Activated T-cell treated with anti-CD3 and anti-CD28 coated beads, Interleukin-2, amount 50 U/mL, for 24 hours (primary cell): ENCODE measurements at regions not wholly inside any gene's neighbourhood (a gene's known extent, or its start where the extent isn't known, plus 50 kb on each side); places are given as distances from the start of the nearest gene placed in this dataset.
"Not testable (repeated sequence)": the region's sequence is repeated elsewhere in the genome, so short reads cannot be mapped to it uniquely, and the experiment has no call there.

ENCODE experiments used
- DNase-seq: peaks from one replicate; pipeline ENCODE4 v3.0.0-alpha.2; 2020
- H3K27ac Mint-ChIP-seq: 2 replicates; pipeline ENCODE4 v1.8.0; 2020; ENCODE audit warnings: mild to moderate bottlenecking, mixed read lengths
- H3K27me3 Mint-ChIP-seq: 2 replicates; pipeline ENCODE4 v1.8.0; 2020; ENCODE audit warnings: mixed read lengths
- H3K36me3 Mint-ChIP-seq: 2 replicates; pipeline ENCODE4 v1.8.0; 2020; ENCODE audit warnings: low read depth, mixed read lengths
- H3K4me1 Mint-ChIP-seq: 2 replicates; pipeline ENCODE4 v1.8.0; 2020; ENCODE audit warnings: low read depth, mixed read lengths
- H3K4me3 Mint-ChIP-seq: 2 replicates; pipeline ENCODE4 v1.8.0; 2020; ENCODE audit warnings: mild to moderate bottlenecking, moderate library complexity, mixed read lengths
- H3K9me3 Mint-ChIP-seq: 2 replicates; pipeline ENCODE4 v1.8.0; 2020; ENCODE audit warnings: mixed read lengths

- no peaks in the 10 kb centered on the region for H3K27me3 Mint-ChIP-seq
- DNase-seq = no peak
- no peaks in the 10 kb centered on the region for H3K4me1 Mint-ChIP-seq
- H3K36me3 Mint-ChIP-seq = no peaks in the 10 kb centered on the region
- no peak overlapping the region for H3K4me3 Mint-ChIP-seq
- H3K27ac Mint-ChIP-seq = no peak overlapping the region
- no peaks in the 10 kb centered on the region for H3K9me3 Mint-ChIP-seq
Measured at GRCh38 chr13:73542446-73542845, 483.6 kb downstream of the KLF5 start.

GRCh38 chr13:73536865-73537264 is 478.1 kb downstream of the KLF5 start:
- H3K27ac Mint-ChIP-seq = no peak overlapping the region
- no peak for DNase-seq
- no peak overlapping the region for H3K4me3 Mint-ChIP-seq
- H3K4me1 Mint-ChIP-seq = no peaks in the 10 kb centered on the region
- peaks cover 5% of the 10 kb centered on the region for H3K9me3 Mint-ChIP-seq
- H3K27me3 Mint-ChIP-seq = no peaks in the 10 kb centered on the region
- H3K36me3 Mint-ChIP-seq = no peaks in the 10 kb centered on the region

- DNase-seq = no peak
- Mint-ChIP-seq H3K36me3 (no peaks in the 10 kb centered on the region), H3K9me3 (peaks cover 5% of the 10 kb centered on the region), H3K4me3 (no peak overlapping the region), H3K27me3 (no peaks in the 10 kb centered on the region), H3K4me1 (no peaks in the 10 kb centered on the region), H3K27ac (no peak overlapping the region)
Measured at GRCh38 chr13:73535341-73535740, 476.5 kb downstream of the KLF5 start.

GRCh38 chr13:73532987-73533510 is 474.2 kb downstream of the KLF5 start:
- Mint-ChIP-seq H3K9me3 (peaks cover 5% of the 10 kb centered on the region), H3K4me1 (no peaks in the 10 kb centered on the region), H3K27me3 (no peaks in the 10 kb centered on the region), H3K36me3 (no peaks in the 10 kb centered on the region), H3K27ac (no peak overlapping the region), H3K4me3 (no peak overlapping the region)
- DNase-seq = no peak

- Mint-ChIP-seq H3K9me3 (peaks cover 5% of the 10 kb centered on the region), H3K4me1 (no peaks in the 10 kb centered on the region), H3K27me3 (no peaks in the 10 kb centered on the region), H3K4me3 (no peak overlapping the region), H3K36me3 (no peaks in the 10 kb centered on the region), H3K27ac (no peak overlapping the region)
- DNase-seq = no peak
Measured at GRCh38 chr13:73532582-73532981, 473.8 kb downstream of the KLF5 start.

- H3K9me3 Mint-ChIP-seq = peaks cover 5% of the 10 kb centered on the region
Measured at GRCh38 chr13:73531014-73531413, 472.2 kb downstream of the KLF5 start.

GRCh38 chr13:73522937-73523336 is 464.1 kb downstream of the KLF5 start:
- no peaks in the 10 kb centered on the region for H3K27me3 Mint-ChIP-seq
- no peak overlapping the region for H3K4me3 Mint-ChIP-seq
- no peak for DNase-seq
- peaks cover 20% of the 10 kb centered on the region for H3K4me1 Mint-ChIP-seq
- no peak overlapping the region for H3K27ac Mint-ChIP-seq
- H3K36me3 Mint-ChIP-seq = no peaks in the 10 kb centered on the region
- no peaks in the 10 kb centered on the region for H3K9me3 Mint-ChIP-seq

More at GRCh38 chr13:73531014-73531413, 472.2 kb downstream of the KLF5 start:
- no peak for DNase-seq
- H3K36me3 Mint-ChIP-seq = no peaks in the 10 kb centered on the region
- no peaks in the 10 kb centered on the region for H3K27me3 Mint-ChIP-seq
- no peaks in the 10 kb centered on the region for H3K4me1 Mint-ChIP-seq
- no peak overlapping the region for H3K27ac Mint-ChIP-seq
- H3K4me3 Mint-ChIP-seq = no peak overlapping the region

- no peak overlapping the region for H3K4me3 Mint-ChIP-seq
- no peak overlapping the region for H3K27ac Mint-ChIP-seq
- peaks cover 20% of the 10 kb centered on the region for H3K4me1 Mint-ChIP-seq
Measured at GRCh38 chr13:73521985-73522524, 463.2 kb downstream of the KLF5 start.

GRCh38 chr13:73521290-73521624 is 462.5 kb downstream of the KLF5 start:
- no peak for DNase-seq
- Mint-ChIP-seq H3K27ac (peak overlapping the region; percentile 86), H3K4me1 (peaks cover 20% of the 10 kb centered on the region), H3K9me3 (no peaks in the 10 kb centered on the region), H3K36me3 (no peaks in the 10 kb centered on the region), H3K4me3 (peak overlapping the region; percentile 61), H3K27me3 (no peaks in the 10 kb centered on the region)

More at GRCh38 chr13:73521985-73522524, 463.2 kb downstream of the KLF5 start:
- H3K36me3 Mint-ChIP-seq = no peaks in the 10 kb centered on the region
- no peaks in the 10 kb centered on the region for H3K27me3 Mint-ChIP-seq
- no peaks in the 10 kb centered on the region for H3K9me3 Mint-ChIP-seq
- DNase-seq = no peak

GRCh38 chr13:73520566-73521289 is 461.9 kb downstream of the KLF5 start:
- no peaks in the 10 kb centered on the region for H3K36me3 Mint-ChIP-seq
- no peaks in the 10 kb centered on the region for H3K27me3 Mint-ChIP-seq
- peaks cover 20% of the 10 kb centered on the region for H3K4me1 Mint-ChIP-seq
- peak overlapping the region; percentile 61 for H3K4me3 Mint-ChIP-seq
- DNase-seq = no peak
- peak overlapping the region; percentile 86 for H3K27ac Mint-ChIP-seq
- no peaks in the 10 kb centered on the region for H3K9me3 Mint-ChIP-seq

GRCh38 chr13:73520135-73520534 is 461.3 kb downstream of the KLF5 start:
- not testable (repeated sequence) for H3K9me3 Mint-ChIP-seq, H3K27me3 Mint-ChIP-seq, DNase-seq, H3K36me3 Mint-ChIP-seq
- peaks cover 20% of the 10 kb centered on the region for H3K4me1 Mint-ChIP-seq
- peak overlapping the region; percentile 86 for H3K27ac Mint-ChIP-seq
- peak overlapping the region; percentile 61 for H3K4me3 Mint-ChIP-seq

- no peak overlapping the region for H3K4me3 Mint-ChIP-seq
- no peaks in the 10 kb centered on the region for H3K27me3 Mint-ChIP-seq
- no peaks in the 10 kb centered on the region for H3K9me3 Mint-ChIP-seq
- DNase-seq = no peak
- peaks cover 20% of the 10 kb centered on the region for H3K4me1 Mint-ChIP-seq
- H3K36me3 Mint-ChIP-seq = no peaks in the 10 kb centered on the region
- H3K27ac Mint-ChIP-seq = no peak overlapping the region
Measured at GRCh38 chr13:73519396-73520116, 460.8 kb downstream of the KLF5 start.

- DNase-seq = no peak
- H3K27ac Mint-ChIP-seq = no peak overlapping the region
- no peaks in the 10 kb centered on the region for H3K36me3 Mint-ChIP-seq
- H3K9me3 Mint-ChIP-seq = no peaks in the 10 kb centered on the region
- H3K4me1 Mint-ChIP-seq = peaks cover 20% of the 10 kb centered on the region
- no peak overlapping the region for H3K4me3 Mint-ChIP-seq
- H3K27me3 Mint-ChIP-seq = no peaks in the 10 kb centered on the region
Measured at GRCh38 chr13:73517766-73518165, 459.0 kb downstream of the KLF5 start.

- no peaks in the 10 kb centered on the region for H3K27me3 Mint-ChIP-seq
- H3K36me3 Mint-ChIP-seq = no peaks in the 10 kb centered on the region
- no peak overlapping the region for H3K4me3 Mint-ChIP-seq
- no peak overlapping the region for H3K27ac Mint-ChIP-seq
- H3K9me3 Mint-ChIP-seq = no peaks in the 10 kb centered on the region
- no peak for DNase-seq
- peaks cover 18% of the 10 kb centered on the region for H3K4me1 Mint-ChIP-seq
Measured at GRCh38 chr13:73516731-73517130, 457.9 kb downstream of the KLF5 start.

GRCh38 chr13:73514208-73514607 is 455.4 kb downstream of the KLF5 start:
- DNase-seq = no peak
- H3K27me3 Mint-ChIP-seq = no peaks in the 10 kb centered on the region
- H3K4me1 Mint-ChIP-seq = no peaks in the 10 kb centered on the region
- no peak overlapping the region for H3K4me3 Mint-ChIP-seq
- H3K36me3 Mint-ChIP-seq = no peaks in the 10 kb centered on the region
- H3K27ac Mint-ChIP-seq = no peak overlapping the region
- peaks cover 5% of the 10 kb centered on the region for H3K9me3 Mint-ChIP-seq
